ENCODE measurements at regions not wholly inside any gene's neighbourhood (a gene's known extent, or its start where the extent isn't known, plus 50 kb on each side); places are given as distances from the start of the nearest gene placed in this dataset.

- TF ChIP-seq STAT6 (CRISPR knock-in tag; conservative IDR thresholded peaks at IDR 0.05; ENCODE audit: low read depth): no peak
Measured at GRCh38 chr10:1950803-1951495, 213.6 kb upstream of the ADARB2 start (continued).

GRCh38 chr10:1947464-1948003, 210.2 kb upstream of the ADARB2 start:
- peaks cover 35% of the 10 kb centered on the region for H3K27me3 Mint-ChIP-seq (ENCODE audit: low read depth)
- H3K4me1 Mint-ChIP-seq: peaks cover 12% of the 10 kb centered on the region
- H3K4me3 Mint-ChIP-seq: no peak overlapping the region
- H3K9me3 Mint-ChIP-seq: peaks cover 6% of the 10 kb centered on the region; the same call in 1 of the 2 replicates
- ChIA-PET POLR2A (no interaction called here), CTCF (interaction anchor here (0.7 kb wide), 1 partner anchor 211 kb away, joined by 3 read pairs; no protein-coding TSS in a partner anchor)
- no peak overlapping the region for H3K27ac Mint-ChIP-seq
- DNase-seq (ENCODE audit: low spot score): no peak
- ATAC-seq: no peak
- TF ChIP-seq, protein P1, sequence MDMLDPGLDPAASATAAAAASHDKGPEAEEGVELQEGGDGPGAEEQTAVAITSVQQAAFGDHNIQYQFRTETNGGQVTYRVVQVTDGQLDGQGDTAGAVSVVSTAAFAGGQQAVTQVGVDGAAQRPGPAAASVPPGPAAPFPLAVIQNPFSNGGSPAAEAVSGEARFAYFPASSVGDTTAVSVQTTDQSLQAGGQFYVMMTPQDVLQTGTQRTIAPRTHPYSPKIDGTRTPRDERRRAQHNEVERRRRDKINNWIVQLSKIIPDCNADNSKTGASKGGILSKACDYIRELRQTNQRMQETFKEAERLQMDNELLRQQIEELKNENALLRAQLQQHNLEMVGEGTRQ (CRISPR knock-in tag; IDR thresholded peaks at IDR 0.05): no peak
- TF ChIP-seq, protein P2, sequence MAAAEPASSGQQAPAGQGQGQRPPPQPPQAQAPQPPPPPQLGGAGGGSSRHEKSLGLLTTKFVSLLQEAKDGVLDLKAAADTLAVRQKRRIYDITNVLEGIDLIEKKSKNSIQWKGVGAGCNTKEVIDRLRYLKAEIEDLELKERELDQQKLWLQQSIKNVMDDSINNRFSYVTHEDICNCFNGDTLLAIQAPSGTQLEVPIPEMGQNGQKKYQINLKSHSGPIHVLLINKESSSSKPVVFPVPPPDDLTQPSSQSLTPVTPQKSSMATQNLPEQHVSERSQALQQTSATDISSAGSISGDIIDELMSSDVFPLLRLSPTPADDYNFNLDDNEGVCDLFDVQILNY (CRISPR knock-in tag; IDR thresholded peaks at IDR 0.05): no peak
- TF ChIP-seq FOXJ3 (CRISPR knock-in tag; IDR thresholded peaks at IDR 0.05; ENCODE audit: borderline replicate concordance) (no peak), GRHL2 (CRISPR knock-in tag; IDR thresholded peaks at IDR 0.05; ENCODE audit: insufficient replicate concordance, severe bottlenecking) (no peak), MAX (CRISPR knock-in tag; IDR thresholded peaks at IDR 0.05) (no peak), GTF2I (CRISPR knock-in tag; conservative IDR thresholded peaks at IDR 0.05) (no peak), JUN (CRISPR knock-in tag; IDR thresholded peaks at IDR 0.05) (no peak), GABPB1 (CRISPR knock-in tag; IDR thresholded peaks at IDR 0.05) (no peak), ATF6 (CRISPR knock-in tag; IDR thresholded peaks at IDR 0.05) (no peak)
- TF ChIP-seq, protein P3, sequence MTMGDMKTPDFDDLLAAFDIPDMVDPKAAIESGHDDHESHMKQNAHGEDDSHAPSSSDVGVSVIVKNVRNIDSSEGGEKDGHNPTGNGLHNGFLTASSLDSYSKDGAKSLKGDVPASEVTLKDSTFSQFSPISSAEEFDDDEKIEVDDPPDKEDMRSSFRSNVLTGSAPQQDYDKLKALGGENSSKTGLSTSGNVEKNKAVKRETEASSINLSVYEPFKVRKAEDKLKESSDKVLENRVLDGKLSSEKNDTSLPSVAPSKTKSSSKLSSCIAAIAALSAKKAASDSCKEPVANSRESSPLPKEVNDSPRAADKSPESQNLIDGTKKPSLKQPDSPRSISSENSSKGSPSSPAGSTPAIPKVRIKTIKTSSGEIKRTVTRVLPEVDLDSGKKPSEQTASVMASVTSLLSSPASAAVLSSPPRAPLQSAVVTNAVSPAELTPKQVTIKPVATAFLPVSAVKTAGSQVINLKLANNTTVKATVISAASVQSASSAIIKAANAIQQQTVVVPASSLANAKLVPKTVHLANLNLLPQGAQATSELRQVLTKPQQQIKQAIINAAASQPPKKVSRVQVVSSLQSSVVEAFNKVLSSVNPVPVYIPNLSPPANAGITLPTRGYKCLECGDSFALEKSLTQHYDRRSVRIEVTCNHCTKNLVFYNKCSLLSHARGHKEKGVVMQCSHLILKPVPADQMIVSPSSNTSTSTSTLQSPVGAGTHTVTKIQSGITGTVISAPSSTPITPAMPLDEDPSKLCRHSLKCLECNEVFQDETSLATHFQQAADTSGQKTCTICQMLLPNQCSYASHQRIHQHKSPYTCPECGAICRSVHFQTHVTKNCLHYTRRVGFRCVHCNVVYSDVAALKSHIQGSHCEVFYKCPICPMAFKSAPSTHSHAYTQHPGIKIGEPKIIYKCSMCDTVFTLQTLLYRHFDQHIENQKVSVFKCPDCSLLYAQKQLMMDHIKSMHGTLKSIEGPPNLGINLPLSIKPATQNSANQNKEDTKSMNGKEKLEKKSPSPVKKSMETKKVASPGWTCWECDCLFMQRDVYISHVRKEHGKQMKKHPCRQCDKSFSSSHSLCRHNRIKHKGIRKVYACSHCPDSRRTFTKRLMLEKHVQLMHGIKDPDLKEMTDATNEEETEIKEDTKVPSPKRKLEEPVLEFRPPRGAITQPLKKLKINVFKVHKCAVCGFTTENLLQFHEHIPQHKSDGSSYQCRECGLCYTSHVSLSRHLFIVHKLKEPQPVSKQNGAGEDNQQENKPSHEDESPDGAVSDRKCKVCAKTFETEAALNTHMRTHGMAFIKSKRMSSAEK (CRISPR knock-in tag; IDR thresholded peaks at IDR 0.05; ENCODE audit: borderline replicate concordance): no peak
- TF ChIP-seq, protein P4, sequence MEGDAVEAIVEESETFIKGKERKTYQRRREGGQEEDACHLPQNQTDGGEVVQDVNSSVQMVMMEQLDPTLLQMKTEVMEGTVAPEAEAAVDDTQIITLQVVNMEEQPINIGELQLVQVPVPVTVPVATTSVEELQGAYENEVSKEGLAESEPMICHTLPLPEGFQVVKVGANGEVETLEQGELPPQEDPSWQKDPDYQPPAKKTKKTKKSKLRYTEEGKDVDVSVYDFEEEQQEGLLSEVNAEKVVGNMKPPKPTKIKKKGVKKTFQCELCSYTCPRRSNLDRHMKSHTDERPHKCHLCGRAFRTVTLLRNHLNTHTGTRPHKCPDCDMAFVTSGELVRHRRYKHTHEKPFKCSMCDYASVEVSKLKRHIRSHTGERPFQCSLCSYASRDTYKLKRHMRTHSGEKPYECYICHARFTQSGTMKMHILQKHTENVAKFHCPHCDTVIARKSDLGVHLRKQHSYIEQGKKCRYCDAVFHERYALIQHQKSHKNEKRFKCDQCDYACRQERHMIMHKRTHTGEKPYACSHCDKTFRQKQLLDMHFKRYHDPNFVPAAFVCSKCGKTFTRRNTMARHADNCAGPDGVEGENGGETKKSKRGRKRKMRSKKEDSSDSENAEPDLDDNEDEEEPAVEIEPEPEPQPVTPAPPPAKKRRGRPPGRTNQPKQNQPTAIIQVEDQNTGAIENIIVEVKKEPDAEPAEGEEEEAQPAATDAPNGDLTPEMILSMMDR (IDR thresholded peaks at IDR 0.05): no peak
- no peaks in the 10 kb centered on the region for H3K36me3 Mint-ChIP-seq
